ENCODE measurements at regions not wholly inside any gene's neighbourhood (a gene's known extent, or its start where the extent isn't known, plus 50 kb on each side); places are given as distances from the start of the nearest gene placed in this dataset.

- TF ChIP-seq CTCF (IDR thresholded peaks at IDR 0.05) (no peak), POLR2A (IDR thresholded peaks at IDR 0.05) (no peak)
- H3K4me1 ChIP-seq: no peaks in the 10 kb centered on the region
- WGBS, 2 donors: 64% methylated on average over 8 of the region's 8 CpGs
- no peaks in the 10 kb centered on the region for H3K9me3 ChIP-seq
- H3K36me3 ChIP-seq (replicated peaks in 1 of 2; ENCODE audit: insufficient read depth in 1 of 2, low read depth in 2 of 2): no peaks in the 10 kb centered on the region
- H3K27ac ChIP-seq: no peak overlapping the region
- DNase-seq: no peak
- no peak overlapping the region for H3K4me3 ChIP-seq
- intact Hi-C loops (cut with DNase I): no loop called here
- ATAC-seq: no peak
- no peaks in the 10 kb centered on the region for H3K27me3 ChIP-seq
Observed at GRCh38 chr4:181158971-181159370, 1084.2 kb upstream of the TENM3 start.

GRCh38 chr4:181161669-181162068 is 1081.5 kb upstream of the TENM3 start:
- Histone ChIP-seq H3K27ac (no peak overlapping the region), H3K4me3 (no peak overlapping the region), H3K9me3 (no peaks in the 10 kb centered on the region), H3K27me3 (no peaks in the 10 kb centered on the region), H3K4me1 (no peaks in the 10 kb centered on the region), H3K36me3 (replicated peaks in 1 of 2; ENCODE audit: insufficient read depth in 1 of 2, low read depth in 2 of 2) (no peaks in the 10 kb centered on the region)
- TF ChIP-seq POLR2A (IDR thresholded peaks at IDR 0.05) (no peak), CTCF (IDR thresholded peaks at IDR 0.05) (no peak)
- DNase-seq: no peak
- intact Hi-C loops (cut with DNase I): no loop called here
- WGBS, 2 donors: 37 to 47% methylated on average over 4 of the region's 4 CpGs
- ATAC-seq: no peak

GRCh38 chr4:181162266-181162665 is 1080.9 kb upstream of the TENM3 start:
- WGBS, 2 donors: 54 to 68% methylated on average over 2 of the region's 2 CpGs
- no peak overlapping the region for H3K27ac ChIP-seq
- no peak for TF ChIP-seq POLR2A (IDR thresholded peaks at IDR 0.05)
- no peak for TF ChIP-seq CTCF (IDR thresholded peaks at IDR 0.05)
- no peaks in the 10 kb centered on the region for H3K9me3 ChIP-seq
- DNase-seq: no peak
- no peaks in the 10 kb centered on the region for H3K27me3 ChIP-seq
- H3K4me3 ChIP-seq: no peak overlapping the region
- intact Hi-C loops (cut with DNase I): no loop called here
- no peaks in the 10 kb centered on the region for H3K36me3 ChIP-seq (replicated peaks in 1 of 2; ENCODE audit: insufficient read depth in 1 of 2, low read depth in 2 of 2)
- no peaks in the 10 kb centered on the region for H3K4me1 ChIP-seq
- no peak for ATAC-seq

GRCh38 chr4:181162676-181163075 is 1080.5 kb upstream of the TENM3 start:
- Histone ChIP-seq H3K27me3 (no peaks in the 10 kb centered on the region), H3K4me3 (no peak overlapping the region), H3K36me3 (replicated peaks in 1 of 2; ENCODE audit: insufficient read depth in 1 of 2, low read depth in 2 of 2) (no peaks in the 10 kb centered on the region), H3K4me1 (no peaks in the 10 kb centered on the region), H3K9me3 (no peaks in the 10 kb centered on the region), H3K27ac (no peak overlapping the region)
- WGBS, 2 donors: 59 to 65% methylated on average over 6 of the region's 6 CpGs
- TF ChIP-seq POLR2A (IDR thresholded peaks at IDR 0.05) (no peak), CTCF (IDR thresholded peaks at IDR 0.05) (no peak)
- no peak for DNase-seq
- intact Hi-C loops (cut with DNase I): no loop called here
- no peak for ATAC-seq

GRCh38 chr4:181166742-181167399 is 1076.3 kb upstream of the TENM3 start:
- WGBS, 2 donors: 27 to 36% methylated on average over 6 of the region's 6 CpGs
- no peak overlapping the region for H3K4me3 ChIP-seq
- H3K4me1 ChIP-seq: no peaks in the 10 kb centered on the region
- H3K36me3 ChIP-seq (replicated peaks in 1 of 2; ENCODE audit: insufficient read depth in 1 of 2, low read depth in 2 of 2): no peaks in the 10 kb centered on the region
- no peaks in the 10 kb centered on the region for H3K27me3 ChIP-seq
- ATAC-seq (no peak), DNase-seq (no peak)
- TF ChIP-seq CTCF (IDR thresholded peaks at IDR 0.05): no peak
- no peak for TF ChIP-seq POLR2A (IDR thresholded peaks at IDR 0.05)
- no peak overlapping the region for H3K27ac ChIP-seq
- intact Hi-C loops (cut with DNase I): no loop called here
- H3K9me3 ChIP-seq: no peaks in the 10 kb centered on the region
